ENCODE measurements at regions not wholly inside any gene's neighbourhood (a gene's known extent, or its start where the extent isn't known, plus 50 kb on each side); places are given as distances from the start of the nearest gene placed in this dataset.

GRCh38 chr1:184843732-184844495 lies 89.3 kb upstream of the EDEM3 start:
- TF ChIP-seq PATZ1 (CRISPR knock-in tag; IDR thresholded peaks at IDR 0.05; ENCODE audit: borderline replicate concordance) (no peak), ISL1 (CRISPR knock-in tag; IDR thresholded peaks at IDR 0.05) (no peak), ZFP3 (CRISPR knock-in tag; IDR thresholded peaks at IDR 0.05) (no peak), ZNF565 (CRISPR knock-in tag; conservative IDR thresholded peaks at IDR 0.05; ENCODE audit: low read depth) (no peak), ARNTL (CRISPR knock-in tag; IDR thresholded peaks at IDR 0.05; ENCODE audit: borderline replicate concordance, low read depth) (no peak), ZNF70 (CRISPR knock-in tag; IDR thresholded peaks at IDR 0.05) (no peak)

Measured in SK-N-SH treated with all-trans-retinoic acid at 6 μM for 48 hours (cell line).